Lung (tissue), 11 donors: ENCODE measurements at regions not wholly inside any gene's neighbourhood (a gene's known extent, or its start where the extent isn't known, plus 50 kb on each side); places are given as distances from the start of the nearest gene placed in this dataset.

Experiments
- ATAC-seq: fragments of 200-7000 bp; cut with Tn5 transposase; one replicate; pipeline ENCODE4 v1.9.1; 2020; ENCODE audit warnings: moderate number of reproducible peaks; ENCODE audit not compliant: insufficient read depth, low FRiP score
- DNase-seq, 3 donors: peaks; one replicate each; pipeline ENCODE4 v3.0.0-alpha.2; 2013 to 2017
- H3K27ac ChIP-seq, 2 donors: one replicate each; pipeline ENCODE4 v1.5.1; 2013; ENCODE audit warnings: mild to moderate bottlenecking in 2 of 2, moderate library complexity in 2 of 2, control low read depth in 1 of 2, inconsistent platforms in 1 of 2, low read depth in 1 of 2, low read length in 1 of 2
- H3K27me3 ChIP-seq, 3 donors: one replicate each; pipeline ENCODE4 v1.5.1; 2013; ENCODE audit warnings: low read length in 2 of 3; ENCODE audit not compliant: control insufficient read depth in 3 of 3, insufficient read depth in 3 of 3
- H3K36me3 ChIP-seq, 4 donors: one replicate each; pipeline ENCODE4 v1.5.1; 2013; ENCODE audit warnings: low read length in 4 of 4, mild to moderate bottlenecking in 1 of 4, moderate library complexity in 1 of 4; ENCODE audit not compliant: control insufficient read depth in 4 of 4, insufficient read depth in 4 of 4
- H3K4me1 ChIP-seq, 5 donors: one replicate each; pipeline ENCODE4 v1.5.1; 2013; ENCODE audit warnings: low read length in 5 of 5, mild to moderate bottlenecking in 2 of 5, moderate library complexity in 1 of 5; ENCODE audit not compliant: control insufficient read depth in 5 of 5, insufficient read depth in 5 of 5
- H3K4me3 ChIP-seq: one replicate; pipeline ENCODE4 v1.5.1; 2013; ENCODE audit warnings: mild to moderate bottlenecking, control low read depth, moderate library complexity
- H3K9ac ChIP-seq, 2 donors: one replicate each; pipeline ENCODE4 v1.5.1; 2013; ENCODE audit warnings: low read length in 2 of 2, control low read depth in 1 of 2; ENCODE audit not compliant: insufficient read depth in 1 of 2
- H3K9me3 ChIP-seq, 4 donors: one replicate each; pipeline ENCODE4 v1.5.1; 2013; ENCODE audit warnings: low read length in 3 of 4, mild to moderate bottlenecking in 1 of 4, moderate library complexity in 1 of 4; ENCODE audit not compliant: control insufficient read depth in 4 of 4, insufficient read depth in 3 of 4
- CTCF ChIP-seq: IDR thresholded peaks from 2 replicates; pipeline ENCODE4 v1.5.1; 2012; ENCODE audit warnings: mild to moderate bottlenecking; ENCODE audit errors: control extremely low read depth, extremely low read depth
- WGBS, 2 donors: extraction: QIAGEN DNeasy Blood & Tissue Kit; methylation state at CpG; one replicate each; pipeline ENCODE4 v1.1.7; 2013; 5-methylcytosine and 5-hydroxymethylcytosine counted together
- donor health status: control.
- donor health status: control.
- donor health status: Bipolar disorder and iron deficiency.
- donor health status: healthy.
- donor health status: DM: yes; HTN: yes; CAD: no.

DNA sequence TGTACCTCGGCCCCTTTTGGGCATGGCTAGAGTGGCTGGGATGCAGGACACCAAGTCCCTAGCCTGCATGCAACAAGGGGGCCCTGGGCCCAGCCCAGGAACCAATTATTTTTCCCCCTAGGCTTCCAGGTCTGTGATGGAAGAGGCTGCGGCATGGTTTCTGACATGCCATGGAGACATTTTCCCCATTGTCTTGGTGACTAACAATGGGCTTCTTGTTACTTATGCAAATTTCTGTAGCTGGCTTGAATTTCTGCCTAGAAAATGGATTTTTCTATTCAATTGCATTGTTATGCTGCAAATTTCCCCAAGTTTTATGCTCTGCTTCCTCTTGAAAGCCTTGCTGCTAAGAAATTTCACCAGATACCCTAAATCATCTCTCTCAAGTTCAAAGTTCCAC lies 1269.6 kb upstream of the CITED2 start:
- 87 to 88% methylated on average over 2 of the region's 2 CpGs for WGBS, 2 donors
- no peak for TF ChIP-seq CTCF
- H3K4me1 ChIP-seq = peaks cover 0 to 1% (median 0%) of the 10 kb centered on the region in 5 donors
- no peak overlapping the region for H3K9ac ChIP-seq
- H3K27me3 ChIP-seq = no peaks in the 10 kb centered on the region
- no peak for ATAC-seq
- H3K27ac ChIP-seq = no peak overlapping the region
- no peak for DNase-seq
- no peak overlapping the region for H3K4me3 ChIP-seq
- peaks cover 0 to 8% (median 6%) of the 10 kb centered on the region in 4 donors for H3K9me3 ChIP-seq
- H3K36me3 ChIP-seq = no peaks in the 10 kb centered on the region

GRCh38 chr6:140641412-140641811 lies 1267.0 kb upstream of the CITED2 start:
- Histone ChIP-seq H3K27me3 (no peaks in the 10 kb centered on the region), H3K4me1 (peaks cover 0 to 2% (median 0%) of the 10 kb centered on the region in 5 donors), H3K27ac (no peak overlapping the region), H3K9ac (no peak overlapping the region), H3K9me3 (peaks cover 0 to 1% (median 0%) of the 10 kb centered on the region in 4 donors), H3K36me3 (no peaks in the 10 kb centered on the region), H3K4me3 (no peak overlapping the region)
- TF ChIP-seq CTCF = no peak
- ATAC-seq = no peak
- no peak for DNase-seq

GRCh38 chr6:140636908-140637402 lies 1262.5 kb upstream of the CITED2 start:
- ATAC-seq = no peak
- peak in 1 of 3 donors; percentile 15 for DNase-seq
- H3K4me1 ChIP-seq = peaks cover 0 to 2% (median 0%) of the 10 kb centered on the region in 5 donors
- no peak overlapping the region for H3K9ac ChIP-seq
- TF ChIP-seq CTCF = no peak
- H3K4me3 ChIP-seq = no peak overlapping the region
- H3K27ac ChIP-seq = no peak overlapping the region
- H3K36me3 ChIP-seq = no peaks in the 10 kb centered on the region
- H3K9me3 ChIP-seq = no peaks in the 10 kb centered on the region
- no peaks in the 10 kb centered on the region for H3K27me3 ChIP-seq
- WGBS, 2 donors = 77 to 86% methylated on average over 2 of the region's 2 CpGs

DNA sequence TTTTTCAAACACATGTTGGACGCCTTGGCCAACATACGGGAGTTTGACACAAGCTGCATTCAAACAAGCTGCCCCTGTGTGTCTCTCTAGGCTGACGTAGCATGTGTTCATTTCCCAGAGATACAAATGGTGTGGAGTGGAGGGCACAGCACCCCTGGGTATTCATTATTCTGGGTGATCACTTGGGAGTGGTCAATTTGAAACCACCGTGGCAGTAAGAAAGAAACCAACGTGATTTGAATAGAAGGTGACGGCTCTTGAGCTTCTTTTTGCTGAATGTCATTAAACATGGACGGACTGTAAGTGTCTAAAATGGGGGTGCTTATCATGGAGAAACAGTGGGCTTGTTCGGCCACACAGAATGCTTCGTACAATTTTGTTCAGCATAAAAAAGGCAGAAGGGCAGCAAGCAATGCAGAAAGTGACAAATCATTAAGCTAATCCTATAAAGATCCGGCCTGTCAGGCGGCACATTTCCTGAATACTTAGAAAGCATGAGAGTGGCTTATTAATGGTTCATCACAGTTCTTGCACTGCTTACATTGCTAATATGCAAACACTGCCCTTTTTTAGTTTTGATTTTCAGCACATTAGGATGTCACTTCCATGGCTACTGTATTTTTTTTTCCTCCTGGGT lies 1261.9 kb upstream of the CITED2 start:
- Histone ChIP-seq H3K27me3 (no peaks in the 10 kb centered on the region), H3K9me3 (no peaks in the 10 kb centered on the region), H3K4me1 (peaks cover 0 to 2% (median 0%) of the 10 kb centered on the region in 5 donors), H3K9ac (no peak overlapping the region), H3K27ac (no peak overlapping the region), H3K36me3 (no peaks in the 10 kb centered on the region), H3K4me3 (no peak overlapping the region)
- WGBS, 2 donors = 79 to 83% methylated on average over 11 of the region's 11 CpGs
- DNase-seq (no peak), ATAC-seq (no peak)
- TF ChIP-seq CTCF = no peak
